GM21717 (cell line): ENCODE measurements at regions not wholly inside any gene's neighbourhood (a gene's known extent, or its start where the extent isn't known, plus 50 kb on each side); places are given as distances from the start of the nearest gene placed in this dataset.
"Not testable (repeated sequence)": the region's sequence is repeated elsewhere in the genome, so short reads cannot be mapped to it uniquely, and the experiment has no call there.

ENCODE experiments used
- ATAC-seq: cut with Tn5 transposase; IDR thresholded peaks from one replicate; pipeline ENCODE4 v1.9.1; 2021; ENCODE audit warnings: mild to moderate bottlenecking, moderate library complexity; ENCODE audit not compliant: unreplicated experiment

GRCh38 chr5:103391659-103392058 lies 133.1 kb downstream of the MACIR start:
- ATAC-seq = no peak

- no peak for ATAC-seq
These were observed 131.3 kb downstream of the MACIR start for GRCh38 chr5:103389846-103390245.

GRCh38 chr5:103389357-103389756 lies 130.8 kb downstream of the MACIR start:
- ATAC-seq = no peak

GRCh38 chr5:103385722-103386121 lies 127.2 kb downstream of the MACIR start:
- ATAC-seq = no peak

- not testable (repeated sequence) for ATAC-seq
These were observed 119.1 kb downstream of the MACIR start for GRCh38 chr5:103377638-103378037.

GRCh38 chr5:103375863-103376591 lies 117.5 kb downstream of the MACIR start:
- ATAC-seq = no peak

GRCh38 chr5:103375350-103375749 lies 116.8 kb downstream of the MACIR start:
- no peak for ATAC-seq

- no peak for ATAC-seq
These were observed 116.0 kb downstream of the MACIR start for GRCh38 chr5:103374473-103374963.

- no peak for ATAC-seq
These were observed 115.3 kb downstream of the MACIR start for GRCh38 chr5:103373597-103374472.

GRCh38 chr5:103371046-103371607 lies 112.6 kb downstream of the MACIR start:
- no peak for ATAC-seq

GRCh38 chr5:103369125-103370120 lies 110.9 kb downstream of the MACIR start:
- no peak for ATAC-seq

GRCh38 chr5:103367702-103368101 lies 109.1 kb downstream of the MACIR start:
- no peak for ATAC-seq

- no peak for ATAC-seq
These were observed 108.5 kb downstream of the MACIR start for GRCh38 chr5:103366918-103367549.

- ATAC-seq = no peak
These were observed 105.5 kb downstream of the MACIR start for GRCh38 chr5:103364074-103364473.

- ATAC-seq = no peak
These were observed 103.6 kb downstream of the MACIR start for GRCh38 chr5:103362211-103362610.

- ATAC-seq = no peak
These were observed 101.9 kb downstream of the MACIR start for GRCh38 chr5:103360475-103360874.

GRCh38 chr5:103358305-103358995 lies 99.9 kb downstream of the MACIR start:
- ATAC-seq = no peak

GRCh38 chr5:103357636-103358035 lies 99.1 kb downstream of the MACIR start:
- no peak for ATAC-seq

GRCh38 chr5:103356350-103357091 lies 98.0 kb downstream of the MACIR start:
- ATAC-seq = peak; percentile 53
